SK-N-SH treated with all-trans-retinoic acid at 6 μM for 48 hours (cell line): ENCODE measurements at regions not wholly inside any gene's neighbourhood (a gene's known extent, or its start where the extent isn't known, plus 50 kb on each side); places are given as distances from the start of the nearest gene placed in this dataset.

Experiments
- ATAC-seq: fragments of 200-7000 bp; cut with Tn5 transposase; 3 replicates; pipeline ENCODE4 v1.9.1; 2020; ENCODE audit warnings: mild to moderate bottlenecking, moderate library complexity
- ARNTL ChIP-seq: fragments of 450-650 bp; formaldehyde crosslinking; IDR thresholded peaks from 2 replicates; pipeline ENCODE4 v1.5.0; 2020; ENCODE audit warnings: low read depth, mild to moderate bottlenecking, moderate library complexity, borderline replicate concordance
- CSDC2 ChIP-seq: fragments of 250-450 bp; sonication (Bioruptor Pico); IDR thresholded peaks from 2 replicates; pipeline ENCODE4 v1.5.0; 2020; ENCODE audit warnings: mild to moderate bottlenecking, moderate library complexity
- CSRNP3 ChIP-seq: fragments of 250-450 bp; sonication (Bioruptor Pico); IDR thresholded peaks from 2 replicates; pipeline ENCODE4 v1.5.1; 2021; ENCODE audit warnings: mild to moderate bottlenecking, moderate library complexity
- ESRRG ChIP-seq: fragments of 250-450 bp; sonication (Bioruptor Pico); IDR thresholded peaks from 2 replicates; pipeline ENCODE4 v1.6.1; 2021; ENCODE audit warnings: mild to moderate bottlenecking
- GLIS3 ChIP-seq: fragments of 250-450 bp; sonication (Bioruptor Pico); IDR thresholded peaks from 2 replicates; pipeline ENCODE4 v1.5.0; 2020; ENCODE audit warnings: mild to moderate bottlenecking, moderate library complexity
- ISL1 ChIP-seq: fragments of 250-450 bp; sonication (Bioruptor Pico); IDR thresholded peaks from 2 replicates; pipeline ENCODE4 v2.1.2; 2022; ENCODE audit warnings: mild to moderate bottlenecking, moderate library complexity
- OSR1 ChIP-seq: fragments of 250-450 bp; sonication (Bioruptor Pico); IDR thresholded peaks from 2 replicates; pipeline ENCODE4 v1.8.0; 2022; ENCODE audit warnings: moderate library complexity, mild to moderate bottlenecking, inconsistent platforms
- PPARA ChIP-seq: fragments of 250-450 bp; sonication (Bioruptor Pico); IDR thresholded peaks from 2 replicates; pipeline ENCODE4 v1.5.0; 2020; ENCODE audit warnings: mild to moderate bottlenecking, borderline replicate concordance
- RARB ChIP-seq: fragments of 250-450 bp; sonication (Bioruptor Pico); IDR thresholded peaks from 2 replicates; pipeline ENCODE4 v1.8.0; 2021; ENCODE audit warnings: mild to moderate bottlenecking, moderate library complexity
- SNAI2 ChIP-seq: fragments of 250-450 bp; sonication (Bioruptor Pico); IDR thresholded peaks from 2 replicates; pipeline ENCODE4 v1.5.0; 2020; ENCODE audit warnings: mild to moderate bottlenecking, moderate library complexity
- TCF4 ChIP-seq: fragments of 250-450 bp; sonication (Bioruptor Pico); IDR thresholded peaks from 2 replicates; pipeline ENCODE4 v1.8.0; 2021; ENCODE audit warnings: mild to moderate bottlenecking, moderate library complexity, borderline replicate concordance
- TOX ChIP-seq: fragments of 250-450 bp; sonication (Bioruptor Pico); IDR thresholded peaks from 2 replicates; pipeline ENCODE4 v1.8.0; 2021; ENCODE audit warnings: mild to moderate bottlenecking, moderate library complexity, borderline replicate concordance
- ZC3H10 ChIP-seq: fragments of 250-450 bp; sonication (Bioruptor Pico); IDR thresholded peaks from 2 replicates; pipeline ENCODE4 v1.5.1; 2021; ENCODE audit warnings: mild to moderate bottlenecking, moderate library complexity
- ZFP3 ChIP-seq: fragments of 250-450 bp; sonication (Bioruptor Pico); IDR thresholded peaks from 2 replicates; pipeline ENCODE4 v1.5.0; 2020; ENCODE audit warnings: mild to moderate bottlenecking, moderate library complexity
- ZFP30 ChIP-seq: fragments of 450-650 bp; formaldehyde crosslinking; IDR thresholded peaks from 2 replicates; pipeline ENCODE4 v1.5.0; 2022; ENCODE audit warnings: mild to moderate bottlenecking, moderate library complexity
- ZNF70 ChIP-seq: fragments of 450-650 bp; formaldehyde crosslinking; IDR thresholded peaks from 2 replicates; pipeline ENCODE4 v1.5.0; 2020; ENCODE audit warnings: mild to moderate bottlenecking, moderate library complexity
- ZNF8 ChIP-seq: fragments of 450-650 bp; formaldehyde crosslinking; IDR thresholded peaks from 2 replicates; pipeline ENCODE4 v1.5.0; 2020; ENCODE audit warnings: mild to moderate bottlenecking, moderate library complexity
- TF ChIP-seq, protein P1 (sequence below): fragments of 250-450 bp; sonication (Bioruptor Pico); IDR thresholded peaks from 2 replicates; pipeline ENCODE4 v1.5.1; 2020; ENCODE audit warnings: low read depth, mild to moderate bottlenecking, moderate library complexity
- TF ChIP-seq, protein P2 (sequence below): fragments of 250-450 bp; sonication (Bioruptor Pico); IDR thresholded peaks from 2 replicates; pipeline ENCODE4 v1.8.0; 2020; ENCODE audit warnings: mild to moderate bottlenecking, moderate library complexity, borderline replicate concordance
- TF ChIP-seq, protein P3 (sequence below): fragments of 250-450 bp; sonication (Bioruptor Pico); IDR thresholded peaks from 2 replicates; pipeline ENCODE4 v1.8.0; 2021; ENCODE audit warnings: low read depth, mild to moderate bottlenecking, moderate library complexity, borderline replicate concordance

DNA sequence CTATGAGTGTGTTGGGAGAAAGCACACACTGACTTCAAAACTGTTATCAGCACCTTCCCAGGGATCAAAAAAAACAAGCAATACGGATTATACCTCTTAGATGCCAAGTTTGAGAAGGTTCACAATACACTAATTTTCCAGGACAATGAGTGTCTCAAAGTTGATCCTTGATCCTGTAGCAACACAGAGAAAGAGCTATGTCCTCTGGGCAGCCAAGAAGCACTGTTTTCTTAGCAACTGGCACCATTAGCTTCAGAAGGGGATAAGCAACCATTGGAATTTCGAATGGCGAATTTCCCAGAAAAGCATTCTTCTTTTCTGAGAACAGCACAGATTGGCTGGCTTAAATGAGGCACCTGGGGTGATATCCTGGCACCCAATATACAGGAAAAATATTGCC lies 270.3 kb upstream of the RORA start (continued):
- TF ChIP-seq SNAI2 (CRISPR knock-in tag): no peak
- TF ChIP-seq, protein P1, sequence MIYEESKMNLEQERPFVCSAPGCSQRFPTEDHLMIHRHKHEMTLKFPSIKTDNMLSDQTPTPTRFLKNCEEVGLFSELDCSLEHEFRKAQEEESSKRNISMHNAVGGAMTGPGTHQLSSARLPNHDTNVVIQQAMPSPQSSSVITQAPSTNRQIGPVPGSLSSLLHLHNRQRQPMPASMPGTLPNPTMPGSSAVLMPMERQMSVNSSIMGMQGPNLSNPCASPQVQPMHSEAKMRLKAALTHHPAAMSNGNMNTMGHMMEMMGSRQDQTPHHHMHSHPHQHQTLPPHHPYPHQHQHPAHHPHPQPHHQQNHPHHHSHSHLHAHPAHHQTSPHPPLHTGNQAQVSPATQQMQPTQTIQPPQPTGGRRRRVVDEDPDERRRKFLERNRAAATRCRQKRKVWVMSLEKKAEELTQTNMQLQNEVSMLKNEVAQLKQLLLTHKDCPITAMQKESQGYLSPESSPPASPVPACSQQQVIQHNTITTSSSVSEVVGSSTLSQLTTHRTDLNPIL (CRISPR knock-in tag): no peak

DNA sequence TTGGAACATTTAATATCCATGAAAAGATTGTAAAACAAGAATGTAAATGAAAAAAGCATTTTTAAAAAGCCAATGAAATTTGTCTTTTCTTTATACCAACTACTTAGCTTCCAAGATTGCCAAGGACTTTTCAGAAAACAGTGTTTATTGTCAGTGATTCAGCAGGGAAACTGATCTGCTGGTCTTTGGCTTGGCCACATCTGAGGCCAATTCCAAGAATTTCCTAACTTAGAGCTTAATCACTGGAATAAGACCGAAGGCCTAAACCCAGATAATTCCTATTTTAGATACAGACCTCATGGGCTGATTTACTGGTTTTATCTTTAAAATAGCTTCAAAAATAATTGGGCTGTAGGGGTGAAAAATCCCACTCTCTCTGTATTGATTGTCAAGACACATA lies 260.5 kb upstream of the RORA start:
- TF ChIP-seq PPARA (no peak), ZNF70 (no peak), ZC3H10 (CRISPR knock-in tag) (no peak), ARNTL (CRISPR knock-in tag) (no peak), CSDC2 (CRISPR knock-in tag) (no peak), ZFP30 (CRISPR knock-in tag) (no peak), TCF4 (CRISPR knock-in tag) (no peak), TOX (CRISPR knock-in tag) (no peak), ESRRG (CRISPR knock-in tag) (no peak), SNAI2 (CRISPR knock-in tag) (no peak), RARB (no peak), ZFP3 (CRISPR knock-in tag) (no peak)
- TF ChIP-seq, protein P1 (CRISPR knock-in tag): no peak
- TF ChIP-seq, protein P2, sequence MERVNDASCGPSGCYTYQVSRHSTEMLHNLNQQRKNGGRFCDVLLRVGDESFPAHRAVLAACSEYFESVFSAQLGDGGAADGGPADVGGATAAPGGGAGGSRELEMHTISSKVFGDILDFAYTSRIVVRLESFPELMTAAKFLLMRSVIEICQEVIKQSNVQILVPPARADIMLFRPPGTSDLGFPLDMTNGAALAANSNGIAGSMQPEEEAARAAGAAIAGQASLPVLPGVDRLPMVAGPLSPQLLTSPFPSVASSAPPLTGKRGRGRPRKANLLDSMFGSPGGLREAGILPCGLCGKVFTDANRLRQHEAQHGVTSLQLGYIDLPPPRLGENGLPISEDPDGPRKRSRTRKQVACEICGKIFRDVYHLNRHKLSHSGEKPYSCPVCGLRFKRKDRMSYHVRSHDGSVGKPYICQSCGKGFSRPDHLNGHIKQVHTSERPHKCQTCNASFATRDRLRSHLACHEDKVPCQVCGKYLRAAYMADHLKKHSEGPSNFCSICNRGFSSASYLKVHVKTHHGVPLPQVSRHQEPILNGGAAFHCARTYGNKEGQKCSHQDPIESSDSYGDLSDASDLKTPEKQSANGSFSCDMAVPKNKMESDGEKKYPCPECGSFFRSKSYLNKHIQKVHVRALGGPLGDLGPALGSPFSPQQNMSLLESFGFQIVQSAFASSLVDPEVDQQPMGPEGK (CRISPR knock-in tag): no peak
- TF ChIP-seq, protein P3, sequence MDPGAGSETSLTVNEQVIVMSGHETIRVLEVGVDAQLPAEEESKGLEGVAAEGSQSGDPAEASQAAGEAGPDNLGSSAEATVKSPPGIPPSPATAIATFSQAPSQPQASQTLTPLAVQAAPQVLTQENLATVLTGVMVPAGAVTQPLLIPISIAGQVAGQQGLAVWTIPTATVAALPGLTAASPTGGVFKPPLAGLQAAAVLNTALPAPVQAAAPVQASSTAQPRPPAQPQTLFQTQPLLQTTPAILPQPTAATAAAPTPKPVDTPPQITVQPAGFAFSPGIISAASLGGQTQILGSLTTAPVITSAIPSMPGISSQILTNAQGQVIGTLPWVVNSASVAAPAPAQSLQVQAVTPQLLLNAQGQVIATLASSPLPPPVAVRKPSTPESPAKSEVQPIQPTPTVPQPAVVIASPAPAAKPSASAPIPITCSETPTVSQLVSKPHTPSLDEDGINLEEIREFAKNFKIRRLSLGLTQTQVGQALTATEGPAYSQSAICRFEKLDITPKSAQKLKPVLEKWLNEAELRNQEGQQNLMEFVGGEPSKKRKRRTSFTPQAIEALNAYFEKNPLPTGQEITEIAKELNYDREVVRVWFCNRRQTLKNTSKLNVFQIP (CRISPR knock-in tag): no peak
- ATAC-seq: no peak

DNA sequence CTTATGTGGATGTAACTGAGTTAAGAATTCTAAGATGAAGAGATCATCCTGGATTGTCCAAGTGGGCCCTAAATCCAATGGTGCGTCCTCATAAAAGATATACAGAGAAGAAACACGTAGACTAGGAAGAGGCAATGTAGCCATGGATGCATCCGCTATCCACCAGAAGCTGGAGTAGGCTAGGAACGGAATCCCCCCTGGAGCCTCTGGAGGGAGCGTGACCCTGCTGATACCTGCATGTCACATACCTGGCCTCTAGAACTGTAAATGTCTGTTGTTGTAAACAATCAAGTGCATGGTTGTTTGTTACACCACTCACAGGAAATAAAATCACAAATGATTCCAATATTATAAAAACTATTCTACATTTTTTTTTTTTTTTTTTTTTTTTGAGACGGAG lies 254.5 kb upstream of the RORA start:
- no peak for ATAC-seq
- TF ChIP-seq SNAI2 (CRISPR knock-in tag) (no peak), RARB (no peak), ZNF8 (CRISPR knock-in tag) (no peak), ISL1 (CRISPR knock-in tag) (no peak), GLIS3 (CRISPR knock-in tag) (no peak), ESRRG (CRISPR knock-in tag) (no peak), OSR1 (CRISPR knock-in tag) (no peak), ZFP3 (CRISPR knock-in tag) (no peak), TCF4 (CRISPR knock-in tag) (no peak), ARNTL (CRISPR knock-in tag) (no peak), ZNF70 (no peak), ZC3H10 (CRISPR knock-in tag) (no peak), CSDC2 (CRISPR knock-in tag) (no peak), CSRNP3 (CRISPR knock-in tag) (no peak)
- TF ChIP-seq, protein P2 (CRISPR knock-in tag): no peak
- TF ChIP-seq, protein P1 (CRISPR knock-in tag): no peak
- TF ChIP-seq, all 23 proteins: peak for 0
